ENCODE measurements at regions not wholly inside any gene's neighbourhood (a gene's known extent, or its start where the extent isn't known, plus 50 kb on each side); places are given as distances from the start of the nearest gene placed in this dataset.
A peak's percentile ranks its signal among the peaks of the same experiment; 100 is the strongest.

- H3K4me3 ChIP-seq (ENCODE audit: low read depth, low read length), result no peak overlapping the region
- no peak for TF ChIP-seq CTCF (IDR thresholded peaks at IDR 0.05; ENCODE audit: control insufficient read depth, extremely low read depth, insufficient read depth)
- no peak for DNase-seq (ENCODE audit: low read depth)
Measured at GRCh38 chr2:101569886-101570520, 95.1 kb upstream of the RFX8 start.

GRCh38 chr2:101568969-101569368 lies 94.1 kb upstream of the RFX8 start:
- no peak overlapping the region for H3K4me3 ChIP-seq (ENCODE audit: low read depth, low read length)
- no peak for DNase-seq (ENCODE audit: low read depth)
- TF ChIP-seq CTCF (IDR thresholded peaks at IDR 0.05; ENCODE audit: control insufficient read depth, extremely low read depth, insufficient read depth), result no peak

- H3K4me3 ChIP-seq (ENCODE audit: low read depth, low read length), result no peak overlapping the region
- peak; percentile 77 for DNase-seq (ENCODE audit: low read depth)
- TF ChIP-seq CTCF (IDR thresholded peaks at IDR 0.05; ENCODE audit: control insufficient read depth, extremely low read depth, insufficient read depth), result no peak
Measured at GRCh38 chr2:101566632-101567228, 91.8 kb upstream of the RFX8 start.

DNA sequence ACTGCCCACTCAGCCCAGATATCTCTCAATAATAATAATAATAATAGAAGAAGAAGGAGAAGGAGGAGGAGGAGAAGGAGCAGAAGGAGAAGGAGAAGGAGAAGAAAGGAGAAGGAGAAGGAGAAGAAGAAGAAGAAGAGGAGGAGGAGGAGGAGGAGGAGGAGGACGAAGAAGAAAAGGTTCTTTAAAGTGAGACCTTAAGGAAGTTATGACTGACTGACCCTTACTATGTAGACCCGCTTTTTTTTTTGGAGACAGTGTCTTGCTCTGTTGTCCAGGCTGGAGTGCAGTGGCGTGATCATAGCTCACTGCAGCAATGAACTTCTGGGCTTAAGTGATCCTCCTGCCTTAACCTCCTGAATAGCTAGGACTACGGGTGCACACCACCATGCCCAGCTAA lies 88.9 kb upstream of the RFX8 start:
- no peak for TF ChIP-seq CTCF (IDR thresholded peaks at IDR 0.05; ENCODE audit: control insufficient read depth, extremely low read depth, insufficient read depth)
- H3K4me3 ChIP-seq (ENCODE audit: low read depth, low read length), result no peak overlapping the region
- no peak for DNase-seq (ENCODE audit: low read depth)

DNA sequence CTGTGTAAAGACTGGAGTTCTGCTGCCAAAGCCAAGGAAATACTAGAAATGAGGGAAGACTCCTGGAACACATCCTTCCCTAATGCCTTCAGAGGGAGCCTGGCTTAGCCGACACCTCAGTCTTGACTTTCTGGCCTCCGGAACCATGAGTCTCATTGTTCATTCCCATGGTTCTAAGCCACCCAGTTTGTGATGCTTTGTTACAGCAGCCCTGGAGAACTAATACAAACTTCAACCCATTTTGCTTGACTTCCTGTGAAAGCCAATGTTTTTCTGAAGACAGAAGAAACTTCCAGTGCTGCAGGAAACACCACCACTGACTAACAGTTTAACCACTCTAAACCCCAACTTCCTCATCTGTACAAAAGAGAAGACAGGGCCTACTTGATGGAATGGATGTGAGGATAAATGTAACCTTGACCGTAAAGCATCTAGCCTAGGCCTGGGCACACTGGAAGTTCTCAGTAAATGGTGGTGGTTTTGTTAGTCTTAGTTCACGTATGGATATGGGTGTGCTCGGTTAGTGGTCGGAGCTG lies 85.9 kb upstream of the RFX8 start:
- H3K4me3 ChIP-seq (ENCODE audit: low read depth, low read length), result no peak overlapping the region
- no peak for TF ChIP-seq CTCF (IDR thresholded peaks at IDR 0.05; ENCODE audit: control insufficient read depth, extremely low read depth, insufficient read depth)
- no peak for DNase-seq (ENCODE audit: low read depth)

DNA sequence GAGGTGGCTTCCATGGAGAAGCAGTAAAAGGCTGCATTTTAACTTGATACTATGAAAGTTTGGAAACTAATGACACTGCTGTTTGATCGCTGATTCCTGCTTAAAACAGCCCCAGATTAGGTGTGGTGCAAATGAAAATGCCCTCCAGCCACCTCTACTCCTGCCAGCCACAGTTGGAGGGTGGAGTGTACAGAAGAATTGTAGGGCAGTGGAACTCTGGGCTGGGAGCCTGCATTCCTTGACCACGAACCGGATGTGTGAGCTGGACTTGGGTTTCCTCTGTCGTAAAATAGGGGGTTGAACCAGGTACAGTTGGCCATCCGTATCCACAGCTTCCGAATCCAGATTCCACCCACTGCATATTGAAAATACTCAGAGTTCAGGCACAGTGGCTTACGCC lies 84.6 kb upstream of the RFX8 start:
- TF ChIP-seq CTCF (IDR thresholded peaks at IDR 0.05; ENCODE audit: control insufficient read depth, extremely low read depth, insufficient read depth), result no peak
- no peak overlapping the region for H3K4me3 ChIP-seq (ENCODE audit: low read depth, low read length)
- no peak for DNase-seq (ENCODE audit: low read depth)
